RWPE1 (cell line): ENCODE measurements at regions not wholly inside any gene's neighbourhood (a gene's known extent, or its start where the extent isn't known, plus 50 kb on each side); places are given as distances from the start of the nearest gene placed in this dataset.

Source experiments
- CTCF ChIA-PET: fragments of 350-600 bp; sonication (Branson Sonifier 250); formaldehyde crosslinking; extraction: SDS; loops from one replicate; lab custom pipeline; 2021; lab: Yijun Ruan, JAX
- POLR2A ChIA-PET: fragments of 400-600 bp; formaldehyde crosslinking; extraction: SDS; loops from one replicate; lab custom pipeline; 2020; ENCODE audit warnings: antibody characterized with exemption; ENCODE audit not compliant: low non-redundant PET; lab: Yijun Ruan, JAX
- DNase-seq: peaks from one replicate; pipeline ENCODE4 v3.0.0; 2012; ENCODE audit warnings: low spot score
- H3K27ac ChIP-seq: fragments of 450-650 bp; 2 replicates; pipeline ENCODE4 v1.5.1; 2017
- TF ChIP-seq, protein P1 (sequence below): fragments of 450-650 bp; conservative IDR thresholded peaks from 2 replicates; pipeline ENCODE4 v1.5.1; 2017; ENCODE audit warnings: low read depth, mild to moderate bottlenecking

DNA sequence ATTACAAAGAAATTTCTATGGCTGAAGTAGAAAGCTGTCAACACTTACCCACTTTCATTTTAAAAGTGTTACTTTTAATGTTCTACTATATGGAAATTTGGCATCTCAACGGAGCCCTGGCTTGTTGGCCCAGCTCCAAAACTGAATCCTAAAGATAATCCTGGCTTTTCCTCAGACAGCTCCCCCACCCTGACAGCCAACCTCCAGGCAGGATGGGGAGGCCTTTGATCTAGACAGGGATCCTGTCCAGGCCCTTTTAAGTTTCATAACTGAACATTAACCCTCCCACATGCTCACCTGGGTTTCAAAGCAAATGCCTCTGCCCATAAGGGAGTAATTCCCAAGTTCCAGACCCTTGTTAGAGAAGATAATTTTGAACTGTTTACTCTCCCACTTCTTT lies 99.3 kb upstream of the RALGPS2 start:
- ChIA-PET POLR2A (no interaction called here), CTCF (no interaction called here)
- DNase-seq = no peak
- TF ChIP-seq, protein P1, sequence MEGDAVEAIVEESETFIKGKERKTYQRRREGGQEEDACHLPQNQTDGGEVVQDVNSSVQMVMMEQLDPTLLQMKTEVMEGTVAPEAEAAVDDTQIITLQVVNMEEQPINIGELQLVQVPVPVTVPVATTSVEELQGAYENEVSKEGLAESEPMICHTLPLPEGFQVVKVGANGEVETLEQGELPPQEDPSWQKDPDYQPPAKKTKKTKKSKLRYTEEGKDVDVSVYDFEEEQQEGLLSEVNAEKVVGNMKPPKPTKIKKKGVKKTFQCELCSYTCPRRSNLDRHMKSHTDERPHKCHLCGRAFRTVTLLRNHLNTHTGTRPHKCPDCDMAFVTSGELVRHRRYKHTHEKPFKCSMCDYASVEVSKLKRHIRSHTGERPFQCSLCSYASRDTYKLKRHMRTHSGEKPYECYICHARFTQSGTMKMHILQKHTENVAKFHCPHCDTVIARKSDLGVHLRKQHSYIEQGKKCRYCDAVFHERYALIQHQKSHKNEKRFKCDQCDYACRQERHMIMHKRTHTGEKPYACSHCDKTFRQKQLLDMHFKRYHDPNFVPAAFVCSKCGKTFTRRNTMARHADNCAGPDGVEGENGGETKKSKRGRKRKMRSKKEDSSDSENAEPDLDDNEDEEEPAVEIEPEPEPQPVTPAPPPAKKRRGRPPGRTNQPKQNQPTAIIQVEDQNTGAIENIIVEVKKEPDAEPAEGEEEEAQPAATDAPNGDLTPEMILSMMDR = no peak
- H3K27ac ChIP-seq = no peak overlapping the region

- CTCF ChIA-PET = interaction anchor here (0.6 to 1.0 kb wide), 2 partner anchors 84 to 98 kb away, joined by 3 to 4 read pairs; partner anchors contain the start of gene RALGPS2
- TF ChIP-seq, protein P1 = no peak
- no peak for DNase-seq
- POLR2A ChIA-PET = no interaction called here
- no peak overlapping the region for H3K27ac ChIP-seq
Measured at GRCh38 chr1:178627037-178627436, 98.0 kb upstream of the RALGPS2 start.

- POLR2A ChIA-PET = no interaction called here
- CTCF ChIA-PET = interaction anchor here (0.6 to 1.0 kb wide), 2 partner anchors 14 to 164 kb away, joined by 3 read pairs; no protein-coding TSS in a partner anchor
- DNase-seq = no peak
- H3K27ac ChIP-seq = no peak overlapping the region
- TF ChIP-seq, protein P1 = no peak
Measured at GRCh38 chr1:178628637-178629251, 96.3 kb upstream of the RALGPS2 start.

DNA sequence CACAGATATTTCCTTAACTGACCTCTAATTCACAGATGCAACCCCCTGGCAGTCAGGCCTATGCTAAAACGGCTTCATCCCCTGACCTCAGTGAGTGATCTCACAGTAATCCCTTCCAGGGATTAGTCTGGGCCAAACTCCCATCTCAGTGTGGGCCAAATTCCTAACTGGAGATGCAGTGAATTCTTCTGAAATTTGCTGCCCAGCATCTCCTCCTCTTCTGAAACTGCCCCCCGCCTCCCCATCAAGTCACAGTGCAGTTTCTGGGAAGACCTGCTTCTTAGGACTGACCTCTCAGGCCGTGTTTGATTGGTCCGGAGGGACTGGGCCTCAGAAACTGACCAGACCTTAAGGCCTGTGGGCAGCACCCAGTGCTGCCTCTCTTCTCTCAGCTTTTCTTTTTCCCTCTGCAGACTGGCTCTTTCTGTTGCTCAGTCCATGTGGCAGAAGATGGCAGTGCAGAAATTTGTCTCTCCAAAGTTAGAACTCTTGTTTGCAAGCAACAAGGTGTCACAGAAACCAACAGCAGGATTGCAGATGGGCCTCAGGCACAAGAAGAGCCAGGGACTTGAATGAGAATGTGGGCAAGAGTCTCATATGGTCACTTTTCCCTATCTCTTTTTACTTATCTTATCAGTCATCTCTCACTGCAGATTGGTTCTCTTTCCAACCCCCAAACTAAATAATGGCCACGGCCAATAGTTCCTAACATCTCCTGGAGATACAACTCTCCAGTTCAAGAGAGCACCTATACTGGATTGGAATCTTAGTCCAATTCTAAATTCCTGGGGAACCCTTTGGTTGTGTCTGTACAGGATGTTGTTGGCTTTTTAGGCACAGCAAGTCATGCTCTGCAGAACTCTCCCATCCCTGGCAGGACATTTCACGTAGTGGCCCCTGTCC lies 95.5 kb upstream of the RALGPS2 start:
- ChIA-PET POLR2A (no interaction called here), CTCF (interaction anchor here (1.0 kb wide), 1 partner anchor 15 kb away, joined by 3 read pairs; no protein-coding TSS in a partner anchor)
- TF ChIP-seq, protein P1 = no peak
- DNase-seq = no peak
- H3K27ac ChIP-seq = no peak overlapping the region

- TF ChIP-seq, protein P1 = no peak
Measured at GRCh38 chr1:178630417-178630816, 94.6 kb upstream of the RALGPS2 start.

GRCh38 chr1:178632653-178633052 lies 92.4 kb upstream of the RALGPS2 start:
- DNase-seq = peak; percentile 36
- no peak overlapping the region for H3K27ac ChIP-seq
- CTCF ChIA-PET = interaction anchor here (0.6 kb wide), 1 partner anchor 256 kb away, joined by 3 read pairs; no protein-coding TSS in a partner anchor
- POLR2A ChIA-PET = no interaction called here
- TF ChIP-seq, protein P1 = no peak

More at GRCh38 chr1:178630417-178630816, 94.6 kb upstream of the RALGPS2 start:
- ChIA-PET CTCF (interaction anchor here (0.6 kb wide), 1 partner anchor 21 kb away, joined by 6 read pairs; no protein-coding TSS in a partner anchor), POLR2A (no interaction called here)
- DNase-seq = no peak
- H3K27ac ChIP-seq = no peak overlapping the region
